Breast epithelium (tissue), 4 donors: ENCODE measurements at regions not wholly inside any gene's neighbourhood (a gene's known extent, or its start where the extent isn't known, plus 50 kb on each side); places are given as distances from the start of the nearest gene placed in this dataset.

Source experiments
- DNase-seq, 2 donors: peaks; one replicate each; pipeline ENCODE4 v3.0.0-alpha.2; 2019; ENCODE audit warnings: low spot score in 2 of 2
- H3K27ac ChIP-seq, 2 donors: fragments of 200-600 bp; sonication (generic) in 1 of 2; one replicate each; pipeline ENCODE4 v1.5.1; 2016 to 2019; ENCODE audit warnings: mild to moderate bottlenecking in 1 of 2
- H3K27me3 ChIP-seq, 2 donors: fragments of 200-600 bp; sonication (generic) in 1 of 2; one replicate each; pipeline versions ENCODE4 v1.5.1 to v1.6.0; 2017 to 2019; ENCODE audit warnings: control low read depth in 1 of 2, mild to moderate bottlenecking in 1 of 2
- H3K36me3 ChIP-seq: fragments of 200-600 bp; one replicate; pipeline ENCODE4 v1.5.1; 2019
- H3K4me1 ChIP-seq, 2 donors: fragments of 200-600 bp; sonication (generic); one replicate each; pipeline ENCODE4 v1.5.1; 2016 to 2019; ENCODE audit warnings: control low read depth in 1 of 2
- H3K4me3 ChIP-seq, 3 donors: fragments of 200-600 bp; sonication (generic); 1 replicate in 2 of 3; 2 replicates in 1 of 3; pipeline ENCODE4 v1.5.1; 2016 to 2019; ENCODE audit warnings: mild to moderate bottlenecking in 3 of 3, moderate library complexity in 2 of 3
- H3K9me3 ChIP-seq, 2 donors: fragments of 200-600 bp; sonication (generic) in 1 of 2; one replicate each; pipeline ENCODE4 v1.5.1; 2016 to 2019; ENCODE audit warnings: control low read depth in 1 of 2
- CTCF ChIP-seq, 3 donors: fragments of 450-650 bp; IDR thresholded peaks; one replicate each; pipeline ENCODE4 v1.5.1; 2016 to 2017; ENCODE audit warnings: antibody characterized with exemption in 3 of 3, mild to moderate bottlenecking in 3 of 3, moderate library complexity in 3 of 3
- POLR2A ChIP-seq: fragments of 450-650 bp; IDR thresholded peaks from one replicate; pipeline ENCODE4 v1.6.1; 2016; ENCODE audit warnings: antibody characterized with exemption, mild to moderate bottlenecking, moderate library complexity
- POLR2AphosphoS5 ChIP-seq, 3 donors: sonication (generic); formaldehyde crosslinking; IDR thresholded peaks; one replicate each; pipeline ENCODE4 v1.6.1; 2017; ENCODE audit warnings: antibody characterized with exemption in 3 of 3
- intact Hi-C: fragments of 100-400 bp; cut with DNase I; formaldehyde crosslinking; loops from one replicate; pipeline ENCODE4 v1.15.1; 2023; ENCODE audit warnings: low total_unique reads

GRCh38 chr18:61153571-61153970, 179.7 kb upstream of the CDH20 start:
- intact Hi-C loops = no loop called here
- Histone ChIP-seq H3K4me3 (no peak overlapping the region), H3K9me3 (no peaks in the 10 kb centered on the region), H3K27ac (no peak overlapping the region), H3K36me3 (no peaks in the 10 kb centered on the region), H3K27me3 (no peaks in the 10 kb centered on the region), H3K4me1 (no peaks in the 10 kb centered on the region)
- TF ChIP-seq POLR2AphosphoS5 (IDR thresholded peaks at IDR 0.05) = no peak
- TF ChIP-seq CTCF (IDR thresholded peaks at IDR 0.05) = no peak
- TF ChIP-seq POLR2A = no peak
- DNase-seq = no peak

- TF ChIP-seq POLR2A = no peak
- no peak for TF ChIP-seq POLR2AphosphoS5 (IDR thresholded peaks at IDR 0.05)
- no peak for TF ChIP-seq CTCF (IDR thresholded peaks at IDR 0.05)
- Histone ChIP-seq H3K27ac (no peak overlapping the region), H3K4me1 (no peaks in the 10 kb centered on the region), H3K4me3 (no peak overlapping the region), H3K27me3 (no peaks in the 10 kb centered on the region), H3K9me3 (no peaks in the 10 kb centered on the region), H3K36me3 (no peaks in the 10 kb centered on the region)
- intact Hi-C loops = no loop called here
- DNase-seq = no peak
These were observed 178.4 kb upstream of the CDH20 start for GRCh38 chr18:61154866-61155265.

GRCh38 chr18:61155586-61155985, 177.6 kb upstream of the CDH20 start:
- no peak for DNase-seq
- H3K27ac ChIP-seq = no peak overlapping the region
- TF ChIP-seq CTCF (IDR thresholded peaks at IDR 0.05) (no peak), POLR2A (no peak), POLR2AphosphoS5 (IDR thresholded peaks at IDR 0.05) (no peak)
- H3K36me3 ChIP-seq = no peaks in the 10 kb centered on the region
- H3K4me1 ChIP-seq = no peaks in the 10 kb centered on the region
- H3K9me3 ChIP-seq = no peaks in the 10 kb centered on the region
- no peak overlapping the region for H3K4me3 ChIP-seq
- no peaks in the 10 kb centered on the region for H3K27me3 ChIP-seq
- intact Hi-C loops = no loop called here

- Histone ChIP-seq H3K9me3 (no peaks in the 10 kb centered on the region), H3K4me1 (no peaks in the 10 kb centered on the region), H3K27me3 (no peaks in the 10 kb centered on the region), H3K4me3 (no peak overlapping the region), H3K27ac (no peak overlapping the region), H3K36me3 (no peaks in the 10 kb centered on the region)
- intact Hi-C loops = no loop called here
- TF ChIP-seq POLR2A (no peak), POLR2AphosphoS5 (IDR thresholded peaks at IDR 0.05) (no peak)
- DNase-seq = no peak
These were observed 175.8 kb upstream of the CDH20 start for GRCh38 chr18:61157451-61157850.

GRCh38 chr18:61159246-61159645, 174.0 kb upstream of the CDH20 start:
- intact Hi-C loops = no loop called here
- Histone ChIP-seq H3K4me1 (no peaks in the 10 kb centered on the region), H3K36me3 (no peaks in the 10 kb centered on the region), H3K9me3 (no peaks in the 10 kb centered on the region), H3K27ac (no peak overlapping the region), H3K27me3 (no peaks in the 10 kb centered on the region), H3K4me3 (no peak overlapping the region)
- no peak for DNase-seq
- TF ChIP-seq POLR2AphosphoS5 (IDR thresholded peaks at IDR 0.05) (no peak), POLR2A (no peak), CTCF (IDR thresholded peaks at IDR 0.05) (no peak)

- no peak overlapping the region for H3K27ac ChIP-seq
- intact Hi-C loops = loop anchor here (10.0 kb wide), 1 partner anchor 1710 kb away; no protein-coding TSS in a partner anchor
- H3K4me1 ChIP-seq = no peaks in the 10 kb centered on the region
- no peaks in the 10 kb centered on the region for H3K9me3 ChIP-seq
- TF ChIP-seq POLR2A (no peak), CTCF (IDR thresholded peaks at IDR 0.05) (no peak), POLR2AphosphoS5 (IDR thresholded peaks at IDR 0.05) (no peak)
- no peak overlapping the region for H3K4me3 ChIP-seq
- no peaks in the 10 kb centered on the region for H3K36me3 ChIP-seq
- DNase-seq = no peak
- no peaks in the 10 kb centered on the region for H3K27me3 ChIP-seq
These were observed 168.9 kb upstream of the CDH20 start for GRCh38 chr18:61164321-61164720.
